H9 (cell line): ENCODE measurements at regions not wholly inside any gene's neighbourhood (a gene's known extent, or its start where the extent isn't known, plus 50 kb on each side); places are given as distances from the start of the nearest gene placed in this dataset.

ENCODE experiments used
- DNase-seq: peaks from one replicate; pipeline ENCODE4 v3.0.0-alpha.2; 2017
- H2AFZ ChIP-seq: one replicate; pipeline ENCODE4 v1.6.1; 2013; ENCODE audit warnings: mild to moderate bottlenecking, low read length, control low read depth, moderate library complexity
- H2AK5ac ChIP-seq: 2 replicates; pipeline ENCODE4 v1.6.1; 2013; ENCODE audit warnings: low read length, control low read depth, mixed read lengths; ENCODE audit not compliant: insufficient read length
- H2BK120ac ChIP-seq: one replicate; pipeline ENCODE4 v1.6.1; 2013; ENCODE audit warnings: low read depth, mild to moderate bottlenecking, low read length, control low read depth, inconsistent platforms; ENCODE audit not compliant: poor library complexity, severe bottlenecking
- H2BK12ac ChIP-seq: 2 replicates; pipeline ENCODE4 v1.6.1; 2013; ENCODE audit warnings: low read length, control low read depth, mixed read lengths, low read depth; ENCODE audit not compliant: insufficient read length
- H2BK15ac ChIP-seq: 2 replicates; pipeline ENCODE4 v1.6.1; 2013; ENCODE audit warnings: low read depth, low read length, control low read depth
- H2BK20ac ChIP-seq: one replicate; pipeline ENCODE4 v1.6.1; 2013; ENCODE audit warnings: low read depth, mild to moderate bottlenecking, low read length, control low read depth, inconsistent platforms; ENCODE audit not compliant: poor library complexity, severe bottlenecking
- H2BK5ac ChIP-seq: 2 replicates; pipeline ENCODE4 v1.6.1; 2013; ENCODE audit warnings: low read length, control low read depth, mixed read lengths; ENCODE audit not compliant: insufficient read length
- H3K14ac ChIP-seq: 2 replicates; pipeline ENCODE4 v1.6.1; 2013; ENCODE audit warnings: low read length, control low read depth; ENCODE audit not compliant: insufficient read depth
- H3K18ac ChIP-seq: 2 replicates; pipeline ENCODE4 v1.6.1; 2013; ENCODE audit warnings: low read depth, mild to moderate bottlenecking, mixed read lengths, low read length, control low read depth; ENCODE audit not compliant: insufficient read length
- H3K23ac ChIP-seq: 2 replicates; pipeline ENCODE4 v1.6.1; 2013; ENCODE audit warnings: low read length, control low read depth, mixed read lengths, low read depth; ENCODE audit not compliant: insufficient read length
- H3K23me2 ChIP-seq: 2 replicates; pipeline ENCODE4 v1.6.1; 2013; ENCODE audit warnings: low read depth, mild to moderate bottlenecking, mixed read lengths, low read length, control low read depth; ENCODE audit not compliant: insufficient read length, poor library complexity, severe bottlenecking
- H3K27ac ChIP-seq: 2 replicates; pipeline ENCODE4 v1.5.1; 2013; ENCODE audit warnings: low read length, control low read depth, mixed read lengths, low read depth; ENCODE audit not compliant: insufficient read length
- H3K27me3 ChIP-seq: 2 replicates; pipeline ENCODE4 v1.6.1; 2013; ENCODE audit warnings: low read length, control low read depth, inconsistent platforms; ENCODE audit not compliant: insufficient read depth
- H3K4ac ChIP-seq: 2 replicates; pipeline ENCODE4 v1.6.1; 2013; ENCODE audit warnings: low read depth, mild to moderate bottlenecking, control low read depth, inconsistent platforms, low read length, moderate library complexity
- H3K4me1 ChIP-seq: 2 replicates; pipeline ENCODE4 v1.6.1; 2013; ENCODE audit warnings: low read length, control low read depth, inconsistent platforms; ENCODE audit not compliant: insufficient read depth
- H3K4me2 ChIP-seq: 2 replicates; pipeline ENCODE4 v1.6.1; 2013; ENCODE audit warnings: low read length, control low read depth, mixed read lengths; ENCODE audit not compliant: insufficient read length, insufficient read depth
- H3K56ac ChIP-seq: 2 replicates; pipeline ENCODE4 v1.6.1; 2013; ENCODE audit warnings: low read depth, mild to moderate bottlenecking, mixed read lengths, low read length, control low read depth; ENCODE audit not compliant: insufficient read length
- H3K79me1 ChIP-seq: 2 replicates; pipeline ENCODE4 v1.6.1; 2013; ENCODE audit warnings: low read depth, mild to moderate bottlenecking, moderate library complexity, low read length, control low read depth, inconsistent platforms; ENCODE audit not compliant: insufficient read depth, poor library complexity, severe bottlenecking
- H3K79me2 ChIP-seq: 2 replicates; pipeline ENCODE4 v1.6.1; 2013; ENCODE audit warnings: low read length, control low read depth, inconsistent platforms; ENCODE audit not compliant: insufficient read depth
- H3K9ac ChIP-seq: 2 replicates; pipeline ENCODE4 v1.6.1; 2013; ENCODE audit warnings: low read length, control low read depth, mixed read lengths; ENCODE audit not compliant: insufficient read length; ENCODE audit errors: extremely low read depth
- H3K9me3 ChIP-seq: one replicate; pipeline ENCODE4 v1.6.1; 2013; ENCODE audit warnings: low read depth, low read length, inconsistent platforms; ENCODE audit not compliant: control insufficient read depth
- H3T11ph ChIP-seq: one replicate; pipeline ENCODE4 v1.6.1; 2013; ENCODE audit warnings: mild to moderate bottlenecking, low read length, control low read depth, inconsistent platforms
- H4K20me1 ChIP-seq: one replicate; pipeline ENCODE4 v1.6.1; 2013; ENCODE audit not compliant: control insufficient read depth, insufficient read length, insufficient read depth
- H4K5ac ChIP-seq: 2 replicates; pipeline ENCODE4 v1.6.1; 2013; ENCODE audit warnings: low read depth, mild to moderate bottlenecking, mixed read lengths, low read length, control low read depth; ENCODE audit not compliant: insufficient read length
- H4K8ac ChIP-seq: replicated peaks from 2 replicates; pipeline ENCODE4 v1.6.1; 2013; ENCODE audit warnings: low read length, control low read depth, mixed read lengths, low read depth; ENCODE audit not compliant: insufficient read length
- H4K91ac ChIP-seq: 2 replicates; pipeline ENCODE4 v1.6.1; 2013; ENCODE audit warnings: low read depth, mild to moderate bottlenecking, moderate library complexity, mixed read lengths, low read length, control low read depth; ENCODE audit not compliant: insufficient read length
- H3K27ac Mint-ChIP-seq, 3 experiments: 2 replicates in 2 of 3; 3 replicates in 1 of 3; pipeline ENCODE4 v1.8.0; 2020 to 2021; ENCODE audit warnings: mixed read lengths in 3 of 3, mild to moderate bottlenecking in 1 of 3, moderate library complexity in 1 of 3
- H3K27me3 Mint-ChIP-seq: 2 replicates; pipeline ENCODE4 v1.8.0; 2021; ENCODE audit warnings: low read depth, mild to moderate bottlenecking, moderate library complexity, mixed read lengths
- H3K36me3 Mint-ChIP-seq, 3 experiments: 2 replicates in 2 of 3; 3 replicates in 1 of 3; pipeline ENCODE4 v1.8.0; 2020 to 2021; ENCODE audit warnings: low read depth in 3 of 3, mixed read lengths in 3 of 3; ENCODE audit not compliant: insufficient read depth in 1 of 3
- H3K4me1 Mint-ChIP-seq, 2 experiments: 2 replicates each; pipeline ENCODE4 v1.8.0; 2020; ENCODE audit warnings: mixed read lengths in 2 of 2
- H3K4me3 Mint-ChIP-seq, 2 experiments: 2 replicates in 1 of 2; 3 replicates in 1 of 2; pipeline ENCODE4 v1.8.0; 2020 to 2021; ENCODE audit warnings: mild to moderate bottlenecking in 2 of 2, mixed read lengths in 2 of 2, moderate library complexity in 1 of 2
- H3K9me3 Mint-ChIP-seq, 2 experiments: 2 replicates in 1 of 2; 3 replicates in 1 of 2; pipeline ENCODE4 v1.8.0; 2020; ENCODE audit warnings: mild to moderate bottlenecking in 2 of 2, mixed read lengths in 2 of 2, moderate library complexity in 1 of 2
- CTCF ChIP-seq: fragments of 200-600 bp; sonication (generic); conservative IDR thresholded peaks from 3 replicates; pipeline ENCODE4 v1.8.0; 2021; ENCODE audit warnings: antibody characterized with exemption, mild to moderate bottlenecking
- WGBS: extraction: QIAGEN DNeasy Blood & Tissue Kit; methylation state at CpG from one replicate; pipeline ENCODE4 v1.1.7; 2013; ENCODE audit warnings: missing lambda C conversion rate, low lambda C conversion rate, mixed read lengths; ENCODE audit not compliant: insufficient read length; ENCODE audit errors: extremely low coverage; 5-methylcytosine and 5-hydroxymethylcytosine counted together

- H3K9me3 ChIP-seq: no peaks in the 10 kb centered on the region
- H3K18ac ChIP-seq: no peak overlapping the region
- peaks cover 0 to 4% (median 2%) of the 10 kb centered on the region in 3 experiments; a peak in 1 of 7 replicates for H3K36me3 Mint-ChIP-seq
- no peaks in the 10 kb centered on the region for H3K23me2 ChIP-seq
- H3K79me2 ChIP-seq: no peaks in the 10 kb centered on the region
- H2BK5ac ChIP-seq: no peak overlapping the region
- no peak overlapping the region for H3K14ac ChIP-seq
- H2BK120ac ChIP-seq: no peak overlapping the region
- DNase-seq: no peak
- H3K4me3 Mint-ChIP-seq: no peak overlapping the region
- H3K27me3 Mint-ChIP-seq: no peaks in the 10 kb centered on the region
- no peak overlapping the region for H3K27ac ChIP-seq
- no peak for TF ChIP-seq CTCF
- H3K56ac ChIP-seq: no peak overlapping the region
- H3K27me3 ChIP-seq: no peaks in the 10 kb centered on the region
- no peak overlapping the region for H3K4ac ChIP-seq
- H4K8ac ChIP-seq: no peak overlapping the region
- H3K79me1 ChIP-seq: no peaks in the 10 kb centered on the region
- H2BK20ac ChIP-seq: no peak overlapping the region
- H3K27ac Mint-ChIP-seq: no peak overlapping the region
- H3K9ac ChIP-seq: no peak overlapping the region
- no peak overlapping the region for H2BK12ac ChIP-seq
- H2AFZ ChIP-seq: no peak overlapping the region
- H3K4me2 ChIP-seq: no peak overlapping the region
- H3K23ac ChIP-seq: no peak overlapping the region
- H4K5ac ChIP-seq: no peak overlapping the region
- WGBS: no CpG with 5 or more reads among the region's 2 CpGs
- H3K4me1 ChIP-seq: no peaks in the 10 kb centered on the region
- peaks cover 0 to 1% of the 10 kb centered on the region in 2 experiments; a peak in 1 of 5 replicates for H3K9me3 Mint-ChIP-seq
- H4K91ac ChIP-seq: no peak overlapping the region
- H3T11ph ChIP-seq: no peak overlapping the region
- no peaks in the 10 kb centered on the region for H4K20me1 ChIP-seq
- H2AK5ac ChIP-seq: no peak overlapping the region
- no peak overlapping the region for H2BK15ac ChIP-seq
- peaks cover 3 to 10% of the 10 kb centered on the region in 2 experiments; a peak in 3 of 4 replicates for H3K4me1 Mint-ChIP-seq
These were observed 198.9 kb upstream of the GULP1 start for GRCh38 chr2:188092734-188093133.
